ENCODE measurements at regions not wholly inside any gene's neighbourhood (a gene's known extent, or its start where the extent isn't known, plus 50 kb on each side); places are given as distances from the start of the nearest gene placed in this dataset.
"Not testable (repeated sequence)": the region's sequence is repeated elsewhere in the genome, so short reads cannot be mapped to it uniquely, and the experiment has no call there.

- not testable (repeated sequence) for DNase-seq (ENCODE audit: low read depth)
These were observed 75.1 kb downstream of the LYZL1 start for GRCh38 chr10:29363930-29364329.

GRCh38 chr10:29366206-29366605 lies 77.3 kb downstream of the LYZL1 start:
- DNase-seq (ENCODE audit: low read depth), result not testable (repeated sequence)

GRCh38 chr10:29369419-29369818 lies 80.5 kb downstream of the LYZL1 start:
- DNase-seq (ENCODE audit: low read depth), result no peak

- no peak for DNase-seq (ENCODE audit: low read depth)
These were observed 81.5 kb downstream of the LYZL1 start for GRCh38 chr10:29370097-29371092.

GRCh38 chr10:29372920-29373319 lies 84.0 kb downstream of the LYZL1 start:
- no peak for DNase-seq (ENCODE audit: low read depth)

GRCh38 chr10:29374162-29374561 lies 85.3 kb downstream of the LYZL1 start:
- no peak for DNase-seq (ENCODE audit: low read depth)

GRCh38 chr10:29375888-29376287 lies 87.0 kb downstream of the LYZL1 start:
- no peak for DNase-seq (ENCODE audit: low read depth)

- no peak for DNase-seq (ENCODE audit: low read depth)
These were observed 88.6 kb downstream of the LYZL1 start for GRCh38 chr10:29377333-29377961.

GRCh38 chr10:29378106-29378505 lies 89.2 kb downstream of the LYZL1 start:
- no peak for DNase-seq (ENCODE audit: low read depth)

- DNase-seq (ENCODE audit: low read depth), result no peak
These were observed 90.3 kb downstream of the LYZL1 start for GRCh38 chr10:29379208-29379607.

GRCh38 chr10:29379777-29380598 lies 91.1 kb downstream of the LYZL1 start:
- not testable (repeated sequence) for DNase-seq (ENCODE audit: low read depth)

GRCh38 chr10:29380599-29381511 lies 92.0 kb downstream of the LYZL1 start:
- not testable (repeated sequence) for DNase-seq (ENCODE audit: low read depth)

GRCh38 chr10:29386342-29386999 lies 97.6 kb downstream of the LYZL1 start:
- no peak for DNase-seq (ENCODE audit: low read depth)

GRCh38 chr10:29387269-29387668 lies 98.4 kb downstream of the LYZL1 start:
- DNase-seq (ENCODE audit: low read depth), result no peak

GRCh38 chr10:29388112-29388511 lies 99.2 kb downstream of the LYZL1 start:
- DNase-seq (ENCODE audit: low read depth), result not testable (repeated sequence)

GRCh38 chr10:29389493-29389892 lies 100.6 kb downstream of the LYZL1 start:
- no peak for DNase-seq (ENCODE audit: low read depth)

- DNase-seq (ENCODE audit: low read depth), result no peak
These were observed 101.1 kb downstream of the LYZL1 start for GRCh38 chr10:29389935-29390334.

GRCh38 chr10:29392376-29393021 lies 103.6 kb downstream of the LYZL1 start:
- peak; percentile 7 for DNase-seq (ENCODE audit: low read depth)

- no peak for DNase-seq (ENCODE audit: low read depth)
These were observed 105.6 kb downstream of the LYZL1 start for GRCh38 chr10:29394321-29394932.

GRCh38 chr10:29395409-29395808 lies 106.5 kb downstream of the LYZL1 start:
- no peak for DNase-seq (ENCODE audit: low read depth)
